ENCODE measurements at regions not wholly inside any gene's neighbourhood (a gene's known extent, or its start where the extent isn't known, plus 50 kb on each side); places are given as distances from the start of the nearest gene placed in this dataset.

GRCh38 chr20:62550087-62550632 lies 74.4 kb upstream of the GATA5 start:
- no peaks in the 10 kb centered on the region for H3K79me2 ChIP-seq (ENCODE audit: insufficient read depth, low read length)
- no peak overlapping the region for H2AFZ ChIP-seq (ENCODE audit: low read length)
- no peaks in the 10 kb centered on the region for H3K9me3 ChIP-seq (ENCODE audit: low read length)
- TF ChIP-seq EZH2 (IDR thresholded peaks at IDR 0.05; ENCODE audit: borderline replicate concordance, low read length) = no peak
- TF ChIP-seq CTCF (IDR thresholded peaks at IDR 0.05; ENCODE audit: low read length) = no peak
- H4K20me1 ChIP-seq (ENCODE audit: insufficient read depth, low read length) = no peaks in the 10 kb centered on the region
- no peak overlapping the region for H3K4me3 ChIP-seq (ENCODE audit: low read depth, low read length, poor library complexity, severe bottlenecking)
- no peak overlapping the region for H3K9ac ChIP-seq (ENCODE audit: low read length)
- H3K9me2 ChIP-seq (ENCODE audit: low read depth, low read length) = no peaks in the 10 kb centered on the region
- peaks cover under 1% of the 10 kb centered on the region; the same call in 1 of the 2 replicates for H3K27me3 ChIP-seq (ENCODE audit: insufficient read depth, low read length)
- no peaks in the 10 kb centered on the region for H3F3A ChIP-seq (ENCODE audit: insufficient read depth, low read length)
- no peaks in the 10 kb centered on the region for H3K4me1 ChIP-seq (ENCODE audit: insufficient read depth, low read length, severe bottlenecking)
- no peak overlapping the region for H3K27ac ChIP-seq (ENCODE audit: low read depth, low read length, poor library complexity, severe bottlenecking)
- H3K4me2 ChIP-seq (ENCODE audit: low read length) = no peak overlapping the region
- no peaks in the 10 kb centered on the region for H3K36me3 ChIP-seq (ENCODE audit: insufficient read depth, low read length)

- H3K27ac ChIP-seq (ENCODE audit: low read depth, low read length, poor library complexity, severe bottlenecking) = no peak overlapping the region
- H4K20me1 ChIP-seq (ENCODE audit: insufficient read depth, low read length) = no peaks in the 10 kb centered on the region
- no peaks in the 10 kb centered on the region for H3K36me3 ChIP-seq (ENCODE audit: insufficient read depth, low read length)
- H3K9ac ChIP-seq (ENCODE audit: low read length) = no peak overlapping the region
- peaks cover 5% of the 10 kb centered on the region for H3K27me3 ChIP-seq (ENCODE audit: insufficient read depth, low read length)
- H3K9me2 ChIP-seq (ENCODE audit: low read depth, low read length) = no peaks in the 10 kb centered on the region
- H2AFZ ChIP-seq (ENCODE audit: low read length) = no peak overlapping the region
- H3K4me2 ChIP-seq (ENCODE audit: low read length) = no peak overlapping the region
- TF ChIP-seq EZH2 (IDR thresholded peaks at IDR 0.05; ENCODE audit: borderline replicate concordance, low read length) = no peak
- TF ChIP-seq CTCF (IDR thresholded peaks at IDR 0.05; ENCODE audit: low read length) = no peak
- no peak overlapping the region for H3K4me3 ChIP-seq (ENCODE audit: low read depth, low read length, poor library complexity, severe bottlenecking)
- no peaks in the 10 kb centered on the region for H3K9me3 ChIP-seq (ENCODE audit: low read length)
- H3K79me2 ChIP-seq (ENCODE audit: insufficient read depth, low read length) = no peaks in the 10 kb centered on the region
- no peaks in the 10 kb centered on the region for H3F3A ChIP-seq (ENCODE audit: insufficient read depth, low read length)
- H3K4me1 ChIP-seq (ENCODE audit: insufficient read depth, low read length, severe bottlenecking) = no peaks in the 10 kb centered on the region
Observed at GRCh38 chr20:62551407-62552323, 75.9 kb upstream of the GATA5 start.

GRCh38 chr20:62552613-62553012 lies 76.8 kb upstream of the GATA5 start:
- Histone ChIP-seq H3K4me3 (ENCODE audit: low read depth, low read length, poor library complexity, severe bottlenecking) (no peak overlapping the region), H3K9me2 (ENCODE audit: low read depth, low read length) (no peaks in the 10 kb centered on the region), H3K4me2 (ENCODE audit: low read length) (no peak overlapping the region), H4K20me1 (ENCODE audit: insufficient read depth, low read length) (no peaks in the 10 kb centered on the region), H3K79me2 (ENCODE audit: insufficient read depth, low read length) (no peaks in the 10 kb centered on the region), H3K27me3 (ENCODE audit: insufficient read depth, low read length) (peaks cover 5% of the 10 kb centered on the region), H3K4me1 (ENCODE audit: insufficient read depth, low read length, severe bottlenecking) (no peaks in the 10 kb centered on the region), H3K9me3 (ENCODE audit: low read length) (no peaks in the 10 kb centered on the region), H2AFZ (ENCODE audit: low read length) (no peak overlapping the region), H3K27ac (ENCODE audit: low read depth, low read length, poor library complexity, severe bottlenecking) (no peak overlapping the region), H3K36me3 (ENCODE audit: insufficient read depth, low read length) (no peaks in the 10 kb centered on the region), H3K9ac (ENCODE audit: low read length) (no peak overlapping the region), H3F3A (ENCODE audit: insufficient read depth, low read length) (no peaks in the 10 kb centered on the region)
- no peak for TF ChIP-seq CTCF (IDR thresholded peaks at IDR 0.05; ENCODE audit: low read length)
- TF ChIP-seq EZH2 (IDR thresholded peaks at IDR 0.05; ENCODE audit: borderline replicate concordance, low read length) = no peak
